HG03378 (cell line): ENCODE measurements at regions not wholly inside any gene's neighbourhood (a gene's known extent, or its start where the extent isn't known, plus 50 kb on each side); places are given as distances from the start of the nearest gene placed in this dataset.
"Not testable (repeated sequence)": the region's sequence is repeated elsewhere in the genome, so short reads cannot be mapped to it uniquely, and the experiment has no call there.

Experiments used
- ATAC-seq: cut with Tn5 transposase; IDR thresholded peaks from one replicate; pipeline ENCODE4 v1.9.1; 2021; ENCODE audit warnings: mild to moderate bottlenecking, moderate library complexity; ENCODE audit not compliant: unreplicated experiment

GRCh38 chr2:156915332-156915731 lies 342.2 kb upstream of the GALNT5 start:
- no peak for ATAC-seq

GRCh38 chr2:156918410-156918809 lies 339.1 kb upstream of the GALNT5 start:
- ATAC-seq: no peak

GRCh38 chr2:156930423-156930822 lies 327.1 kb upstream of the GALNT5 start:
- ATAC-seq: no peak

GRCh38 chr2:156933645-156934225 lies 323.8 kb upstream of the GALNT5 start:
- ATAC-seq: no peak

DNA sequence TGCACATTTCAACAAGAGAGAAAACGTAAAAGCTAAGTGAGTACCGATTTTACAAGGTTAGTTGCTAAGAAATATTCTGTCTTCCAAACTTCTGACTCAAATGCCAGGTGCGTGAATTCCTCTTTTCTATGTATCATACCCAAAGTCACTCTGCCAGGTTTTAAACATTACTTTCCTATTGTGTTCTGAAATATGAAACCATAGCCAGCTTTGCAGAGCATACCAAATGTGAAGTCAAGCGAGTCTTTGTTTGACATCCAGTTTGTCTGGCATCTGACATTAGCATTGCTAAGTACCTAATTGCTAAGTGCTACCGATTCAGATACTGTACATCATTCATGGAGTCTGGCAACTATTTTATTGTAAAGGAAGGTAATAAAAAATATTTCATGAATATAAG lies 321.9 kb upstream of the GALNT5 start:
- no peak for ATAC-seq

DNA sequence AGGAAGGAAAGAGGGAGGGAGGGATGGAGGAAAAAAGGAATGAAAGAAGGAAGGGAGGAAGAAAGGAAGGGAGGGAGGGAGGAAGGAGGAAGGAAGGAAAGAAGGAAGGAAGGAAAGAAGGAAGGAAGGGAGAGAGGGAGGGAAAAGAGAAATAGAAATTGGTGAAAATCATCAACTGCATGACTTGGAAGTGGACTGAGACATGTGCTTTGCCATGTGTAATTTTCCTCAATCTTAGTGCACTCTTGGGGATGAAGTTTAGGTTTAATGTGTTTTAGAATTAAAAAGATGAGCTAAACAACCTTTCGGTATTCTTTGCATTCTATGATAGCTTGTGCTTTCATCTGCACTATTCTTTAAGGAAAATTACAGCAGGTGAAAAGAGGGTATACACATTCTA lies 320.1 kb upstream of the GALNT5 start:
- ATAC-seq: no peak

DNA sequence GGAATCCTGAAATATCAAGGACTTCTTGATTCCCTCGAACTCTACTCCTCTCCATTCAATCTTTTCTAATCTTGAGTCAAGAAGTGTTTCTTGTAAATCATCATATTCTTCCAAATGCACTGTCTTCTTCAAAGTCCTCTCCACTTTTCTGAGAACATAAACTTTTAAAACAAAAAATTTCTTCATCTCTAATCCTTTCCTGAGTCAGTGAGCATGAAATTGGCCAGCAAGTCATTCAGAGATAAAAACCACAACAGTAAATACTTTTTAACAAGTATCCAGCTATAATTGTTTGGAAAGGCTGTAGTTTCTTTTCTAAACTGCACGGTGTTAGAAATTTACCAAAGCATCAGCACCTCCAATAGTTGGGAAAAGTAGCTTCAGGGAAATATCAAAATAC lies 312.6 kb upstream of the GALNT5 start:
- ATAC-seq: no peak

- no peak for ATAC-seq
These were observed 310.2 kb upstream of the GALNT5 start for GRCh38 chr2:156947261-156947660.

DNA sequence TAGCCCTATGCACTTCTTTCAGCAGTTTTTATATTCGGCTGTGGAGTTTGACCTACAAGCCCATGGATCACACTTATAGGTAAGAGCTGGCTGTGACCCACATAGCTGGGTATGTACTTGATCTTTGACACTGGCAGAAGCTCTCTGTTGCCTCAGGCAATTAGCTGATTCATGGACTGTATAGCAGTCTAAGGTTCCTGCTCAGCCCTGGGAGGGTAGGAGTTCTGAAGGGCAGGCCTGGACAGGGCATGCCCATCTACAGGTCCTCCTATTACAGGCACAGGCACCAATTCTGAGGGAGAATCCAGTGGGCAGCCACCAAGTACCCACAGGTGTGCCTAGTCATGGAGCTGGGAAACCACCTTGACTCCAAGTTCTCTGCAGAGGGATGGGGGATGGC lies 301.8 kb upstream of the GALNT5 start:
- ATAC-seq: no peak

DNA sequence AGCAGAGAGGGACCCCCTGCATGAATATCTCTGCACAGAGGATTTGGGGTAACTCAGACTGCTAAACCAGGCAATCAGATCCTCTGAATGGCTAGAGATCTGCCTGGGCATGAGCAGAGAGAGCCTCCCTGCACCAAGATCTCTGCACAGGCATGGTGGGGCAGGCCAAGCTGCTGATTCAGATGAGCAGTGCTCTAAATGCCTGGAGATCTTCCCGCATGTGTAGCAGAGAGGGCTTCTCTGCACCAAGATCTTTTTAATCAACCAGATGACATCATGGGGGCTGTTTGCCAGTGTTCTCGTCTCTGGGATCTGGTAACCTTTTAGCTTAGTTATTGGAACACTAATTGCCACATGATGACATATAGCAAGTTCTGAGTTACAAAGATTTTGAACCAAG lies 301.3 kb upstream of the GALNT5 start:
- ATAC-seq: no peak

DNA sequence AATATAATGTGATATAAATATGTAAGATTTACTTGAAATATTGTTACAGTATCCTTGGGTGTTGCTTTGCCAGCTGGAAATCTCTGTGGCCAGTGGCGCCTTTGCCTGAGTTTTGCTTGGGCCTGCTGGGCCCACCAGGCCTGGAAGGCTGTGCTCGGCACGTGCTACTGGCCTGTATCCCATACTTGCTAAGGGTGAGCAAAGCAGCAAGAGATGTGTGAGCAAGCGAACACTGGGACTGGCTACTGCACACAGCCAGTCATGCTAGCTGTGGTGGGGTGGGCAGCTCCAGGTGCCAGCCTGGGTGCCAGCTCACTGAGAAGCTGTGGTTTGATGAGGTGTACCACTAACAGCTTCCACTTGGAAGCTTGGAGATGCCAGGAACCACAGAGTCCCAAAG lies 299.1 kb upstream of the GALNT5 start:
- ATAC-seq: no peak

DNA sequence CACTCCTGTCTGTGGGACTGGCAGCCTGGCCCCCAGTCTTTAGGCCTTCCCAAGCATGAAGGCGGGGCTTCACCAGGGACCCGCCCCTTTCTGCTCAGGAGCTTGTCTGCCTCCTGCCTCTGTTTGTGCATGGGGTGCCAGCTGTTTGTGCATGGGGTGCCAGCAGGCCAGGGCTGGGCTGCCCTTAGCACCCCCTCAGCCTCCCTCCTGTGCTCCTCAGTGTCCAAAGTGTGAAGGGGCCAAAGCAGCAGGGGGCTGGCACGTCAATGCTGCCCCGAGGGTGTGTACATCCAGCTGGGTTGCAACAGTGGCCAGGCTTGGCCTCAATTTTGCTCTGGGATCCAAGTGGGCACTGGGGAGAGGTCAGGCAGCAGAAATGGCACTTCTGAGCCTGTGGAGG lies 298.0 kb upstream of the GALNT5 start:
- ATAC-seq: no peak

GRCh38 chr2:156982615-156983014 lies 274.9 kb upstream of the GALNT5 start:
- ATAC-seq: no peak

DNA sequence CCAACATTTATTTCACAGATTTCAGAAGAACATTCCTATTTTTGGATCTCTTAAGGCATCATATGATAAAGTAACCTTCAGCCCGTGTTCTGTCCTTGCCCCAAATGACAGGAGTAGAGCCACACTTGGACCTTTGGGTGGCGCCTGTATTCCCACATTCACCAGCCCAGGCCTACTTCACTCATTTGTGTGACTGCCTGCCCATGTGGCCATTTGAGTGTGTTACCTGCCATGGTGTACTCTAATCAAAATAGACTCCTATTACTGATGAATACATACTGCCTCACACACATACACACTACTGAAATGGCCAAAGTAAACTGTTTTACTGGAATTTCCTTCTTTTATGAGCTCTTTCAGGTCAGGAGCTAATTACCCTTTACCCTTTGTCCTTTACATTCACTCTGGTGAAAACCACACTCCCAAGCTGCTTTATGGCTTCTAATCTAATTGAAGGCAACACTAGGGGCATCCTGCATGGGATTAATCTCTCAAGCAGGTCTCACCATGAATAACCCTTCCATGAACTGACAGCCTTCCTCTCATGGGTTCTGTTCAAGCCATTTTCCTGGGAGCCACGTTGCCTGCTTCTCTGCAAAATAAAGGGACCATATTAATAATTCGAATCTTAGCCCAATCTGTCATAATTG lies 271.0 kb upstream of the GALNT5 start:
- no peak for ATAC-seq

GRCh38 chr2:156999661-157000060 lies 257.8 kb upstream of the GALNT5 start:
- ATAC-seq: no peak

GRCh38 chr2:157004789-157005188 lies 252.7 kb upstream of the GALNT5 start:
- ATAC-seq: no peak

- ATAC-seq: no peak
These were observed 242.4 kb upstream of the GALNT5 start for GRCh38 chr2:157015015-157015575.

DNA sequence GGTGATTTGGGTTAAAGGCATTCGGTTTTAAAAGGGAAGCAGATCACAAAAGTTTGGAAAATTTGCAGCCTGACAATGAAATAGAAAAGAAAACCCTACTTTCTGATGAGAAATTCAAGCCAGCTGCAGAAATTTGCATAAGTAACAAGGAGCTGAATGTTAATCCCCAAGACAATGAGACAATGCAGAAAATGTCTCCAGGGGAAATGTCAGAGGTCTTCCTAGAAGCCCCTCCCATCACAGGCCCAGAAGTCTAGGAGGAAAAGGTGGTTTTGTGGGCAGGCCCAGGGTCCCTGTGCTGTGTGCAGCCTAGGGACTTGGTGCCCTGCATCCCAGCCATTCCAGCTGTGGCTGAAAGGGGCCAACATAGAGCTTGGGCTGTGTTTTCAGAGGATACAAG lies 234.2 kb upstream of the GALNT5 start:
- not testable (repeated sequence) for ATAC-seq

DNA sequence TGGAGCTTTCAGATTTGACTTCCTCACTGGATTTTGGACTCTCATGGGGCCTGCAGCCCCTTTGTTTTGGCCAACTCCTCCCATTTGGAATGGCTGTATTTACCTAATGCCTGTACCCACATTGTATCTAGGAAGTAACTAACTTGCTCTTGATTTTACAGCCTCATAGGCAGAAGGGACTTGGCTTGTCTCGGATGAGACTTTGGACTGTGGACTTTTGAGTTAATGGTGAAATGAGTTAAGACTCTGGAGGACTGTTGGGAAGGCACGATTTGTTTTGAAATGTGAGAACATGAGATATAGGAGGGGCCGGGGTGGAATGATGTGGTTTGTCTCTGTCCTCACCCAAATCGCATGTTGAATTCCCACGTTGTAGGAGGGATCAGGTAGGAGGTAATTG lies 233.4 kb upstream of the GALNT5 start:
- ATAC-seq: no peak

DNA sequence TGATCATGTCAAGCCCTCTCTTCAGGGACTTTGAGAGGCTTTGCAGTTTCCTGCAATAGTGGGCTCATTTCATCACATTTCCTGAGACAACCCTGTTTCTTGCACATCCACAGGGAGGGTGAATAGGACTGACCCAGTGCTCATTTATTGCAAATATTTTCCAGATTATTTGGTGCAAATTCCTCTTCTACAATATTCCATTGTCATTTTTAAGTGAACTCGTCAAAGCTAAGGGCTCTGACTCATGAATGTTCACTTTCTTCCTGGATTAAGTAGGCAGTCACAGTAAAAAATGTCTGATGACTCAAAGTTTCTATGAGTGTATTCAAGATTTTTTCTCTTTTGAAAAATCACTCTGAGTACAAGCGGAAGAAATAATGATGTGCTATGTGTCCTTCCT lies 225.5 kb upstream of the GALNT5 start:
- no peak for ATAC-seq

DNA sequence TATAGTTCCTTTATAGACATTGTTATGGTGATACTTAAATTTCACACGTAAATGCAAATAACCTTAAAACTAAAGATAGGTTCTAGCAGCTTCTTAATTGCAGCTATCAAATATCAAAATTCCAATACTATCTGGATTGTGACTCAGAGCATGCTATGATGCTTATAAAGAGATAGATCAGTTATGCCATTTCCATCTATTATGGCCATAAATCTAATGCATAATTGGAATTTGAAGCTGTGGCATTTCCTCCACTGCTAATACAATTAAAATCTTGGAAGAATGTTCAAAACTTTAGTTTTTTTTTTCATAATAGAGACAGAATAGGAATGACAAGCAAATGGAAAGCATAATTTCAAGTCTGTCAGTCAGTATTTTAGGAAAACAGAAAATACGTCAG lies 220.8 kb upstream of the GALNT5 start:
- no peak for ATAC-seq

GRCh38 chr2:157043786-157044185 lies 213.7 kb upstream of the GALNT5 start:
- no peak for ATAC-seq

DNA sequence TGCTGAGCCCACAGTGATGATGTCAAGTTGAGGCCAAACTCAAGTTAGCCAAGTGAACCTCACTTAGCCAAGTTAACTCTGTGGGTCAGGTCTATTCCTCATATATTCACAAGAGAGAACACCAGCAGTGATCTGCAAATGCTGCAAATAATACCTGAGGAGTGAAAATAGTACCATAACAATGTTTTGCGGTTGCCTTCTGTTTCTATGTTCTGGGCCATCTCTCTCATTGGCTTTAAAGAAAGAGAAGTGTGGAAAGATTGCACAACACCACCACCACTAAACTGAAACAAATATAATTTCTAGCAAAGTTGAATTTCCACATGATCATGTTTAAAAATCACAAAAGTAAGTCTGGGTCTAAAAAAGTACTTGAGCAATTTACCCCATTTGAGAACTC lies 211.1 kb upstream of the GALNT5 start:
- no peak for ATAC-seq
